ENCODE measurements at regions not wholly inside any gene's neighbourhood (a gene's known extent, or its start where the extent isn't known, plus 50 kb on each side); places are given as distances from the start of the nearest gene placed in this dataset.
"Not testable (repeated sequence)": the region's sequence is repeated elsewhere in the genome, so short reads cannot be mapped to it uniquely, and the experiment has no call there.

DNA sequence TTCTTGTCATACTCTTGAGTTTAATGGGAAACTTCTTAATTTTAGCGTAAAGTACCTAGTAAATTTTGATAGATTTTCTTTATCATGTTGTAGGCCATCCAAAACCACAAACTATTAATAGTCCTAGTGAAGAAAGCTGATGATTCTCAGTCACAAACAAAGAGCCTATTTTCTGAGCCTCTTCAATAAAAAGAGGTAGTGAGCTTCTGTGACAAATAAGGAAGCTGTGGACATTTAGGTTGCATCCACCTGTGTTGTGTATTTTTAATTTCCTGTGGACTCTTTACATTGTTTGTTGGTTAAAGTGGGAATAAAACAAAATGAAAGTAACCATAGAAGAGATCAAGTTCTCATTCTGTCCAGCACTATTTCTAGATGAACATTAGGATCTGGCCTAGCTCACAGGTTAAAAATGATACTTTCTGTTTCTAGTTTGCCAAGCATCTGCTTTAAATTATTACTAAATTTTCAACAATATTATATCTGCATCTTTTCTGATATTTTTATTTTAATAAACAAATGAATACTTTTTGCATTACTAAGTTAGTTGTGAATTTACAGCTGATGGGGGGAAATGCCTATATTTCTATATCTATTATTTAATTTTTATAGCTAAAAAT is 702.2 kb upstream of the ADGRL4 start:
- H3K9me3 ChIP-seq = no peaks in the 10 kb centered on the region
- no peak overlapping the region for H3K4me3 ChIP-seq
- H3K4me1 ChIP-seq (replicated peaks) = no peaks in the 10 kb centered on the region
- H3K27me3 ChIP-seq (replicated peaks; ENCODE audit: insufficient read depth) = no peaks in the 10 kb centered on the region
- no peak for DNase-seq (ENCODE audit: low spot score)
- intact Hi-C loops (cut with DNase I) = no loop called here
- 34% methylated on average over 1 of the region's 1 CpG for WGBS
- H3K27ac ChIP-seq = no peak overlapping the region
- no peaks in the 10 kb centered on the region for H3K36me3 ChIP-seq
- TF ChIP-seq POLR2A (IDR thresholded peaks at IDR 0.05) (no peak), POLR2AphosphoS5 (IDR thresholded peaks at IDR 0.05) (no peak), CTCF (IDR thresholded peaks at IDR 0.05) (no peak)

GRCh38 chr1:79705218-79705617 is 698.7 kb upstream of the ADGRL4 start:
- Histone ChIP-seq H3K9me3 (no peaks in the 10 kb centered on the region), H3K27me3 (replicated peaks; ENCODE audit: insufficient read depth) (no peaks in the 10 kb centered on the region), H3K27ac (no peak overlapping the region), H3K4me1 (replicated peaks) (no peaks in the 10 kb centered on the region), H3K4me3 (no peak overlapping the region), H3K36me3 (no peaks in the 10 kb centered on the region)
- intact Hi-C loops (cut with DNase I) = no loop called here
- 91% methylated on average over 2 of the region's 2 CpGs for WGBS
- TF ChIP-seq POLR2AphosphoS5 (IDR thresholded peaks at IDR 0.05) (no peak), POLR2A (IDR thresholded peaks at IDR 0.05) (no peak), CTCF (IDR thresholded peaks at IDR 0.05) (no peak)
- DNase-seq (ENCODE audit: low spot score) = no peak

GRCh38 chr1:79704067-79704466 is 697.5 kb upstream of the ADGRL4 start:
- no peak for DNase-seq (ENCODE audit: low spot score)
- H3K27ac ChIP-seq = no peak overlapping the region
- TF ChIP-seq POLR2A (IDR thresholded peaks at IDR 0.05) = no peak
- TF ChIP-seq POLR2AphosphoS5 (IDR thresholded peaks at IDR 0.05) = no peak
- no peak for TF ChIP-seq CTCF (IDR thresholded peaks at IDR 0.05)
- H3K4me3 ChIP-seq = no peak overlapping the region
- H3K9me3 ChIP-seq = no peaks in the 10 kb centered on the region
- no peaks in the 10 kb centered on the region for H3K27me3 ChIP-seq (replicated peaks; ENCODE audit: insufficient read depth)
- WGBS = 87% methylated on average over 1 of the region's 1 CpG
- no peaks in the 10 kb centered on the region for H3K36me3 ChIP-seq
- no peaks in the 10 kb centered on the region for H3K4me1 ChIP-seq (replicated peaks)
- intact Hi-C loops (cut with DNase I) = no loop called here

GRCh38 chr1:79702336-79702999 is 695.9 kb upstream of the ADGRL4 start:
- H3K27ac ChIP-seq; H3K4me3 ChIP-seq; H3K4me1 ChIP-seq (replicated peaks); intact Hi-C loops (cut with DNase I); DNase-seq (ENCODE audit: low spot score); H3K9me3 ChIP-seq; H3K36me3 ChIP-seq; H3K27me3 ChIP-seq (replicated peaks; ENCODE audit: insufficient read depth): not testable (repeated sequence)
- 29% methylated on average over 4 of the region's 4 CpGs for WGBS

- H3K36me3 ChIP-seq = no peaks in the 10 kb centered on the region
These were observed 688.6 kb upstream of the ADGRL4 start for GRCh38 chr1:79695138-79695537.

More at GRCh38 chr1:79695138-79695537, 688.6 kb upstream of the ADGRL4 start:
- H3K9me3 ChIP-seq = no peaks in the 10 kb centered on the region
- no peaks in the 10 kb centered on the region for H3K4me1 ChIP-seq (replicated peaks)
- no peak overlapping the region for H3K27ac ChIP-seq
- no peak overlapping the region for H3K4me3 ChIP-seq
- TF ChIP-seq CTCF (IDR thresholded peaks at IDR 0.05) (no peak), POLR2AphosphoS5 (IDR thresholded peaks at IDR 0.05) (no peak), POLR2A (IDR thresholded peaks at IDR 0.05) (no peak)
- H3K27me3 ChIP-seq (replicated peaks; ENCODE audit: insufficient read depth) = no peaks in the 10 kb centered on the region
- intact Hi-C loops (cut with DNase I) = no loop called here
- DNase-seq (ENCODE audit: low spot score) = no peak

Data from prostate gland (tissue), 2 donors.